HT1080 (cell line): ENCODE measurements at regions not wholly inside any gene's neighbourhood (a gene's known extent, or its start where the extent isn't known, plus 50 kb on each side); places are given as distances from the start of the nearest gene placed in this dataset.
A peak's percentile ranks its signal among the peaks of the same experiment; 100 is the strongest.

ENCODE experiments used
- DNase-seq: peaks from one replicate; pipeline ENCODE4 v3.0.0-alpha.2; 2015; ENCODE audit warnings: low read depth

DNA sequence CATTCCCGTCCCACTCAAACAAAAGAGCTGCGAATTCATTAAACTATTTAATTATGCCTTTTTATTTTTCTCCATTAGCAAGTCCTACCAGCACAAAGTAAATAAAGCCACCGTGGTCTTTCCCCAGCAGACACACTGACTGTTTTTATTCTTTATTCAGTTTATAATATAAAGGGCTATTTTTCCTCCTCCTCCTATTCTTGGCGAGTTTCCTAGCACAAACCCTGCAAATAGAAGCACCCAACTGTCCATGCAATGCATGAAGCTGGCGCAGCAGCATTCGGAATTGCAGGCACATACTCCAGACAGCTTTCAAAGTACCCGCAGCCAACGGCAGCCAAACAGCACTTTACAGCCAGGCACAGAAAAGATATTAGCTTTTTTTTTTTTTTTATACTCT lies 583.4 kb upstream of the PSMD7 start:
- no peak for DNase-seq

DNA sequence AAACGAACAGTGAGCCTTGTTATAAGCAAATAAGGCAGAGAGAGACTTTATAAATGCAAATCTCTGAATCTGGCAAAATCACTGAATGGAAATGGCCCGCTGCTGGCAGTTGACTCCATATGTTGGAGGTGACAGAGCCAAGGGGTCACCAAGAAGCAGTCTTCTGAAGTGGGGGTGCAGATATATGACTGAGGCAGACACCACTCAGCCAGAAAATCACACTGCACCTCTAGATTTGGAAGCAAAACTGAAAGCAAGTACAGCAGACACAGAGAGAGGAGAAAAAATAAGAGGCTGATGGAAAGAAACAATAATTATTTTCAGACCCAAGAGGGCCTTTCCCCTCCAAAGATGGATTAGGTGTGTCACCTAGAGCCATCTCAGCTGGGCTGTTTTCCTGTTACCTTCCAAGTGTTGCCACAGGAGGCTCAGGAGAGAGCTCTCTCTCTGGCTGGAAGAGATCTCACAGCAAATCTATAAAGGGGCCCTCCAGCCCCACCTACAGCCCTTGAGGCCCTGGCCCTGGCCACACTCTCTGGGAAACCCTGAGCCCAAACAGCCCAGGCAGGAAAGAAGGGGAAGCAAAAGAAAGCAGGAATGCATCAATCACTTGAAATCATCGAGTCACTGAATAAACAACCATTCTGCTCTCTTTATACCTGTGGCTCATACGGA lies 585.1 kb upstream of the PSMD7 start:
- DNase-seq: no peak

DNA sequence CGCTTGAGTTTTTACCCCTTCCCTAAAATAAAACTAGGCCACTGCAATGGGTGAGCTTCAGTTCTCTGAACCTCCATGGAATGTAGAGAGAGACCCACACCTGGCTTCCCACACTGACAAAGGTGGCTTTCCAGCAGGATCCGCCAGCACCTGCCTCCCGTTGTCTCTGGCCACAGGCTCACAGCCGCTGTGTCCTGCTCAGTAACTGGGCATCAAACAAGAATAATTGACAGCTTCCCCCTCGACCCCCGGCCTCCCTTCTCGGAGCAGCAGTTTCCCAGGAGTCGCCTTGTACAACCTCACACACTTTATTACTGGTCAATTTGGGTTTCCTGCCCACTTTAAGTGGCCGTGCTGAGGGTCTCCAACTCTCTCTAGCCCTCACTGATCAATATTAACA lies 586.1 kb upstream of the PSMD7 start:
- no peak for DNase-seq

DNA sequence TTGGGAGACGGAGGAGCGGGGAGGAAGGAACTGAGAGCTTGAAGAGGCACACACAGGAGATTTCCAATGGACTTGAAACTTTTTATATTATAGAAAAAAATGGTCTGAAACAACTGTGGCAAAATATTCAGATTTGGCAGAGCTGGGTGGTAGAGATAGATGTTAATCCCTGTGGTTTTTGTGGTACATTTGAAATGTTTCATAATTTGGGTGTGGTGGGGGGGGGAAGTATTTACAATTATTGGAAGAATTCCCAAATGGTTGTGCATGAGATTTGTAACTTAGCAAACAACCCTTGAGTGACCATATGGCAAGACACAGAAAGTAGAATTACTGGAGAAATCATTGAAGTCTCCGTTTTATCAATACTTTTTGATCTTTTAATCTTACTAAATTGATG lies 588.8 kb upstream of the PSMD7 start:
- DNase-seq: no peak

DNA sequence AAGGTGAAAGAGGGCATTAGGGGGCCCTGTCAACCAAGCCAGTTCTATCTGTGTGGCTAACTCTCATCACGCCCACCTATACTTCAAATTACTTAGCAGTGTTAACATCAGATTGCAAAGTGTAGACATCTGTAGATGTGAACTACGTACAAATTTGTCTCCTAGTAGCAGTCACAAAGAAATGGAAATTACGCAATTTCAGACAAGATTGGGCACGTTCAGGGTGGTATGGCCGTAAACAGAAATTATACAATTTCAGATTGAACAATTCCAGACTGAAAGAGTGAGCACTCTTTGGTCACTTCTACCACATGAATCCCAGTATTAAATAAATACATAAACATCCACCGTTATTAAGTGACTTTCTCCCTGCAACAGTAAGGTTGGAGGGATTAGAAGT lies 592.7 kb upstream of the PSMD7 start:
- DNase-seq: no peak

DNA sequence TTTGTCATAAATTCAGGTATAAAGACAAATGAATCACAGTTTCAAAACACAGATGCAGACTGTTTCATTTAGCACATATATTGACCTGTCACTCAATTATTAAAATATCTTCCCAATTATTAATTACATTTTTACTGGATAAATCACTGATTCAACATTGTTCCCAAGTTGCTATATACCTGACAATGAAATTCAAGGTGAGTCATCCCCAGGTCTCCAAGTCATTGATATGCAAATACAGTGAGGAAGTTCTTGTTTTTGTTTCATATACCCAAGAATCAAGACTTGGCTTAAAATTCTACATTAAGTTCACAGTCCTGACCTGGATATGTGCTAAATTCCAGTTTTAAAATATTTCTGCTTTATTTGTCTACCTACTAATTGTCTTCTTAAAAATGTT lies 599.3 kb upstream of the PSMD7 start:
- no peak for DNase-seq

DNA sequence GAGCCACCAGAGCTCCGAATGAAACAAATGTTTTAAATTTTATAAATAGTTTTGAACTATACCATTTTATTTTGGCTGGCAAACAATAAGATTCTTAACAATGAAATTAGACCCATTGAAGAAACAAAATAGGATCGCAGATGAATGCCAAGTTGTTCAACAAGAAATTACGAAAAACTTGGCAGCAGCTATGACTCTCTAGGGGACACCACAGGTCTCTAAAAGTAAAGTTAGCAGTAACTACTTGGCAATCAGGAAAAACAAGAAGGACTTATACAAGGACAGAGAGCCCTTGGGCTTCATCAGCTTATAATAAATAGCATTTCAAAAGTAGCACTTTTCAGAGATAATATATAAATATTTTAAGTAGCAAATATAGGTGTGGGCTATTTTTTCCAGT lies 603.8 kb upstream of the PSMD7 start:
- no peak for DNase-seq

DNA sequence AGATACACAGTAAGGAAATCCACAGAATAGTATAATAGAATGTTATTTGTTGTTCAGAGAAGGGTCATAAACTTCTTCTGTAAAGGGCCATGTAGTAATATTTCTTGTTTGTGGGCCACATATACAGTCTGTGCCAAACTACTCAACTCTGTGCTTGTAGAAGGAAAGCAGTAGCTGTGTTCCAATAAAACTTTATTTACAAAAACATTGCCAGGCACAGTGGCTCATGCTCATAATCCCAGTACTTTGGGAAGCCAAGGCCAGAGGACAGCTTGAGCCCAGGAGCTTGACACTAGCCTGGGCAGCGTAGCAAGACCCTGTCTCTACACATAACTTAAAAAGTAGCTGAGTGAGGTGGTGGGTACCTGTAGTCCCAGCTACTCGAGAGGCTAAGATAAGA lies 612.8 kb upstream of the PSMD7 start:
- DNase-seq: no peak

DNA sequence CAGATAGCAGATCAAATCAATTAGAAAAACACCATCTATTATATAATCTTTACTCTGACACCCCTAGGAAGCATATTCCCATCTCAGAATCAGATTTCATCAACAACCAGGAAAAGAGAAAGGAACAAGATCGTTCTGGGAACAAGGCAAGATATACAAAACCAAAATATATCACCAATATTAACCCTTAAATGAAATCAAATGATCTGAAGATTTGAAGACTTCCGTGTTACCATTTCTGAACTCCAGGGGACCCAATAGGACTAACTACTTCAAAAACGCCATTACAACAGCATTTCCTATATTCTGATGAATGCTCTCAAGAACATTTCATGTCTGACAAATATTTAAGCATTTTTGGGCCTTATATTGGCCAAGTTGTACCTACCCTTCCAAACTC lies 624.2 kb upstream of the ZFHX3 start:
- no peak for DNase-seq

DNA sequence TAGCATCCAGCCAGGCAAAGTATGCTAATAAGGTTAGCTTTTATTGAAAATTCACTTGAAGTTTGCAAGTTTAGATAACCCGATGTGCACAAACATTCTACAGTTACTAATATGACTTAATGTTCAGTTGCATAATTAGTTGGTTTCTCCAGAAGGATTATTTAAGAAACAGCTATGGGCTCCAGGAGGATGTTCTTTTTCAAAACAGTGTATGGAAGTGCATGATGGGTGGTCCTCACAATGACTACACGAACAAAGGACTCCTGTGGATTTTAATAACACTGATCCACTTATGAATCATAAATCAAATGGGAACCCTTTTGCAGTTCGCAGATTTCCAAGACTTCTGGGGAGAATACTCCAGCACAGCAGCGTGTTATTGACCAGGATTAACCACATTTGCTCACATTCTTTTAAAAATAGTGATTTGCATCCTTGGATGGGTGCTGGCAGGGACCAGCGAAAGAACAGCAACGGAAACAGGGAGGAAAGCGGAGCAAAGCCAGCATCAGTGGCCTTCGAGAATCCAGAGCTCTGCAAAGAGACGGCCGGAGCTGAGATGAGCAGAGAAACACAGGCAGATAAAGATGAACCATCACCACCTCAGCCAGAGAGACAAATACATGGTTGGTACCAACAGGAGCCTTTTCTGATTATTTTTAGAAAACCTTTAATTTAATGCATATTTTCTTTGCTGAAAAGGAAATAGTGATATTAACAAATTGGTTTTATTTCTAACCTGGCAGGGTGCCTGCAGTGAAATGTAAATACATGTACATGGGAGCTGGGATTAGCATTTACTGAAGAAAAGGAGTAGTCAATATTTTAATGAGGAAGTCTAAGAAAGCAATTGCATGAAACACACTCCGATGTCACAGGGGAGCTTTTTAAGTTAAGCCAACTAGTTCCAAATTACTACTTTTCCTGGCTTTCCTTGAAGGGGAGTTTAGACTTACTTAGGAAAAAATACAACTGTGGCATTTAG lies 623.2 kb upstream of the ZFHX3 start:
- no peak for DNase-seq

DNA sequence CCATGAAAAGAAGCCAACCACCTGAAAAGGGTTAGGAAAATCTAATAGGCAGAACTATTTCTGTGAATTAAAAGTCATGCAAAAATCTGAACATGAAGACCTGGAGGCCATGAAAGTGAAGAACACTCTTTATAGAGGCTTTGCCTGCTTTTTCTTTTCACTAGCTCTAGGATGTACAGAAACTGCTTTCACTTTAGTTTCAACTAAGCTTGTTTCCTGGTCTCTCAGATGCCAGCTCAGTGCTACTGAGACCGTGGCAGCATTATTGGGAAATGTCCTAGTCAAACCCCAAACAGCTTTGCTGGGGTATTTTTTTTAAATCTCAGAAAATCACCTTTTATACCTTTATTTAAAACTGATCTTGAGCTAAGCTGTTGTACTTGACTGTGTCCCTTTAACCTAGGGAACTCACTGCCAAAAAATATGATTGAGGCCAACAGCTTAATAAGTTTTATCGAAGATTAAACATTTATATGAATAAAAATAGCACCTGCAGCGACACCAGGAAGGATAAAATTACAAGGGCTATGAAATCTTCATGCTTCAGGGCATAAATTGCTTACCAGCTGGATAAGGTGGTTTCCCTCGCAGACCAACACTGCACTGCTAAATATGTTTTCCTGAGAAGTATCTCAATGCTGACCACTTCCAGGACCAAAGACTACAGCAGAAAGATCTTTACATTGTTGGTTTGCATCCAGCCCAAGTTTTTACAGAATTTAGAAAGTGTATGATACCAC lies 621.8 kb upstream of the ZFHX3 start:
- DNase-seq: no peak

DNA sequence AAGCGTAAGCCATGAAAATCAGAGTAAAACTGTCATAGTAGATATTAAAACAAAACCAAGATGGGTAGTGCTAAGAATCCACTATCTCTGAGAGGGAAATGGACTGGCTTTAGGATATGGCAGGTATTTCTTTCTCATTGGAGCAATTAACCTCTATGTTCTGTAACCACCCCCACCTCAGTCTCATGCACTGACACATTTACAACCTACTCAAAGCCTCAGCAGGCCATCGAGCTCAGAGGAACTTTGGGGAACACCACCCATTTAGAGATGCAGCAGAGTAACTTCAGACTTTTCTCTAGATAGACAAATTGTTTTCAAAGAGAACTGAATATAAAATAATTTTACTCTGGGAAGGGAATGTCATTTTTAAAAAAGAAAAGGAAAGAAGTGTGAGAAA lies 615.8 kb upstream of the ZFHX3 start:
- no peak for DNase-seq

DNA sequence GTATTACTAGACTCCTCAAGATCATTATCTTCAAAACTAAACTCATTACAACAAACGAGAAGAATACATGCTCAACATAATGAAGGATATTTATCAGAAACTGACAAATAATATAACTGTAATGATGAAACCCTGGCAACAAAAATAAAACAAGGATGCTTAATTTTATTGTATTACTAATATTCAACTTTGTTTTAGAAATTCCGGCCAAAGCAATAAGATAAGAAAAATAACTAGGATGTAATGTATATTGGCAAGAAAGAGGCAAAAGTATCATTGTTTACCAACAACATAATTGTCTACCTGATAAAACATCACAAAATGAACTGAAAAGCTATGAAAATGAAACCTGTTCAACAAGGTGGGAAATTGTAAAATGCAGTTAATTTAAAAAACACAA lies 588.3 kb upstream of the ZFHX3 start:
- DNase-seq: no peak

DNA sequence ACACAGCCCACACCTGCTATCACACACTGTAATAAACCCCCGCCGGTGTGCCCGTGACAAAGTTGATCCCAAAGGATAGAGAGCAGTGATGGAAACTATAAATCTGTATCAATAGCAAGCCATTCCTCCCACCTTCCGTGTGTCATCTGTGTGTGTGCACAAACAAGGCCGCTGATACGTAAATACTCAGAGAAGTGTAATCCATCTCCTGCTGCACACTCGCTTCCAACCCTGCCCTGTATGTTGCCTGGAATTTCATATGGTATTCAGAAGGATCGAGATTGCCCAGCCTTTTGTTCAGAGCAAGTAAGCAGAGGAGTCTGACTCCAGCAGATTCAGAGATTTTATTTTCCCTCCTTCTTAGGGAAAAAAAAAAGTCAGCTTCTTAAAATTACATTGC lies 581.1 kb upstream of the ZFHX3 start:
- no peak for DNase-seq

DNA sequence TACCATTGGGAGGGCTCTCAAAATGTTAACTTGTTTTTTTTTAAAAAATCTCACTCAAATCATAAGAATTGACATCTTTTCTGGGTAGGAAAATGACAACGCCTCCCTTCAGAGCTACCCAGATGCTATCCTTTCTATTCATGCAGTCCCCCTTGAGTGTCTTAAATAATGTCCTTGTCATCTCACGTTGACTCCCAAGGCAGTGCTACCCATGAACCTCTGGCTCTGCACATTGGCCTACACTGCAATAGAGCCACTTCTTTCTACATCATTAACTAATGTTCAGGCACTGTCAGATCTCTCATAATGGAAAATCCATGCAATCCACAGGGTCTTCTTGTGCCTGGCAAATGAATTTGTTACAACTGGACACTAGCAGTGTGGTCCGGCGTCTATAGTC lies 569.8 kb upstream of the ZFHX3 start:
- no peak for DNase-seq

DNA sequence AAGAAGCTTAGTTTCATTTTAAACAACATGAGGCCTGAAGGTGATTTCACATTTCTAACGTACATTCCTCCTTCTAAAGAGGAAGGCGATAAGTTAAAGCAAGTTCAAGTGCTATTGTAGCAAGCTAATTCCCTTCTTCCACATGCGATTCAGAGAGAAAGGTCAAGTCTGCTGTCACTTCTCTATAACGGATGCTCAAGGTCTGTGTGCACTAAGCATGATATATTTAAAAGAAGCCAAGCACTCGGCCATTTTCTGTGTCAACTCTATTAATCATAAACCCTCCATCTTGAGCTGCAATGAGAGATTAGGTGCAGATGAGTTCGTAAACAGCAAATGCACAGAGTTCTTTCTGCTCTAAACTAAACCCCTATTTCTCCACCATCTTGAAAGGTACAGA lies 568.8 kb upstream of the ZFHX3 start:
- no peak for DNase-seq

DNA sequence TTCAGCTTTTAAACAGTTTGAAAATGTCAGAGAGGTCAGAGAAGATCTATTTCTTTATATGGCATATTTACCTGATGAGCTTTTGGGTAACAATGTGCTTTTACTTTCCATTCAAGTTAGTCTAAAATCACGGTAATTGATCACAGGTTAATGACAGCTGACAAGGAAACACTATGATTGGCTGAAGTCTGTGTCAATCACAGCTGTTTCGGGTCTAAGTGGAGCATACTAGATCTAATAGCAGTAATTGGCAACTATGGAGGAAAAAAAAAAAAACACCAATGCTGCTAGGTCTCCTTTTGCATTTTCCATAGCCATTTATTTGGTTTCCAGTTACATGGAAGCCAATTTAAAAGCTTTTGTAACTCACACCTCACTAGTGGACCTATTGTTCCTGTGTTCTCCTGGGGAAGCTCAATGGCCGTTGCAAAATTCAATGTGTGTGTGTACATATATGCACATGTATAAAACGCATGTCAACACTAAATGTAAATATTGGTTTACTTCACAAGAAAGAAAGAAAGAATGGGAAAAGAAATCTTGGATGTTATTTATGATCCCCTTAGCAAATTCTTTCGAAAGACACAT lies 568.3 kb upstream of the ZFHX3 start:
- DNase-seq: peak; percentile 13

DNA sequence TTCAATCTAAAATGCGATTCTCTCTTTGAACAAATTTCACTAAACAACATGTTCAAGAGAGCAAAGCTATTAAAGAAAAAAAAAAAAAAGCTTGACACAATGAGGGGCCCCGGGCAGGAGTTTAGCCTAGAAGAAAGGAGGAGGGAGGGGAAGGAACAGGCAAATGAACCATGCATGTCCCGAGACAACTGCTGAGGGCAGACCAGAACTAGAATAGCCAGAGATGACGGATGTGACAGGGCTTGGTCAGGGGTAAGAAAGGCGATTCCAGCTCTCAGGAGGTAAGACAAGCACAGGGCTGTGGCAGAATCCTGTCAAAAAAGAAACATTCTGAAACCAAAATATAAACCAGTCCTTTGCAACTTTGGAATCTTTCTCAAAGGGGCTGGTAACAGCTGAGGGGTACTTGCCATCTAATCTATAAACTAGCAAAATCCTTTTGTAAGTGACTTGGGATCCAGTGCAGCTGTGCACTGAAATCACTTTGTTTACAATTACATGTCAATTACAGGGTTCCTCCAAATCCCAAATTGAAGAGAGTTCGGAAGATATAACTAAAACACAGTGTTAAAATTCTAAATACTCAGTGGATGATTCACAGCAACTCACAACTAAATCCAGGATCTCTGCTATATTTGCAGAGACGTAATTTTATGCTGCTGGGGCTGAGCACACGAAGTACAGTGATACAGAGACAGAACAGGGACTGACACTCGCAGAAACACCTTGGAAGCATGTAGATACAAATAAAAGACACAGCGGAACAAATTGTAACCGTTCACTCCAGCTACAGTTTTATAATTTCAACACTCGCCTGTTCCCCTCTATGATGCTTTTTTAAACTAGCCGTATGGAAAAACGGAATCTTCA lies 567.4 kb upstream of the ZFHX3 start:
- DNase-seq: no peak

DNA sequence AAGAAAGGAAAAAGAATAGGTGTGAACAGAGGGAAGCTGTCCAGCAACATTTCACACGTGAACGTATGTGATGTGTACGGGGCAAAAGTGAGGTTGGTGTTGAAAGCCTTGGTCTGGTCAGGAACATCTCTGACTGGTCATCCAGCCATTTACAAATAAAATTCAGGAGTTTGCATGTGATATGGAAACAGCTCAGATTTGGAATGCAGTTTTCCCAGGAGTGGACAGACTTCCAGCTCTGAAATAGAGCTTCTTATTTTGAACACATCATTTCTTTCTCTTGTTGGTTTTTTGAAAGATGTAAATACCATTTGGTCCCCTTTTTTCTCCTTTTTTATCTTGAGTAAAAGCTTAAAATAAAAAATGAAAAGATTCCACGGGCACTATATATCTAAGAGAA lies 566.2 kb upstream of the ZFHX3 start:
- DNase-seq: no peak

DNA sequence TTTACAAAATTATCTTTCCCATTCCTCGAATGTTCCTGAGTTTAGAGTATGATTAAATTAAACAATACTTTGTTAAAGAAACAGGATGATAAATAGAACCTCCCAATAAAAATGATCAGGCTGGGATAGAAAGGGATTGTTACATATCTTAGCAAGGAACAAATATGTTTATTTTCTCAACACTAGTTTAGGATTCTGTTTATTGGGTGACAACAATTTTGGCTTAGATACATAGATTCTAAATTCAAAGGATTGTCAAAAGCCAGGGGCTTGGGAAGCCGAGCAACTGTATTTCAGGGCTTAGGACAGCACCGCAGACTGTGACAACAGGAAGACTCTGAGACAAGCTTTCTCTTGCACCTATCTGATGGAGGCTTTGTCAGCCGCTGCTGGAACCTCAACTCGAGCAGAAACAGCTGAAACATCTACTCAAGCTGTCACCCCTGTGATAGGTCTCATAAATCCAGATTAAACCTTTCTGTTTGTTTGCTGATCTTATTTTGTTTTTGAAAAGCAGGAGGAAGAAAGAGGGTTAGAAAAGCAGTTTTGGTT lies 562.8 kb upstream of the ZFHX3 start:
- no peak for DNase-seq

DNA sequence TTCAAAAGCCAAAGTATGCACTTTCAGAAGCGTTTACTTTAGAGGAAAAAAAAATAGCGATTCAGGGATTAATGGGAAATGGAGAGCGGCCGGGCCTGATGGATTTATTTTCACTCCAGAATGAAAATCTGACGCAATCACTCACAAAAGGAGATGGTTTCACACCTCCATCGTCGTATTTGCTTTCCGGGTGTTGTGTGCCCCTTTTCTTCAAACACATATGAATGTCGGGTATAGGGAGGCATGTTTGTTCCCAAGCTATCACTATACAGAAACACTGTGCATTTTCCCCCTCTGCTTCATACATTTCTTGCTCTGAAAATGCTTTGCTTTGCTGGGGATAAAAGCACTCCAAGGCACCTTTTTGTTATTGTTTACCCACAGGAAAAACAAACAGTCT lies 562.2 kb upstream of the ZFHX3 start:
- no peak for DNase-seq
